ENCODE measurements at regions not wholly inside any gene's neighbourhood (a gene's known extent, or its start where the extent isn't known, plus 50 kb on each side); places are given as distances from the start of the nearest gene placed in this dataset.

- 85 to 94% (median 85%) methylated on average over 1 of the region's 1 CpG for WGBS, 3 donors
- no peak for ATAC-seq
These were observed 208.6 kb upstream of the RGMB start for GRCh38 chr5:98564836-98565235.

GRCh38 chr5:98568336-98568735 is 205.1 kb upstream of the RGMB start:
- WGBS, 3 donors, result 96 to 98% (median 97%) methylated on average over 1 of the region's 1 CpG
- TF ChIP-seq CTCF (IDR thresholded peaks at IDR 0.05), result no peak
- intact Hi-C loops (cut with DNase I), result no loop called here
- Histone ChIP-seq H3K9me3 (no peaks in the 10 kb centered on the region), H3K4me3 (no peak overlapping the region), H3K36me3 (ENCODE audit: insufficient read depth in 1 of 2, low read depth in 1 of 2) (no peaks in the 10 kb centered on the region), H3K27ac (no peak overlapping the region), H3K4me1 (no peaks in the 10 kb centered on the region), H3K27me3 (ENCODE audit: insufficient read depth in 3 of 3, low read length in 2 of 3) (no peaks in the 10 kb centered on the region)
- no peak for DNase-seq
- ATAC-seq, result no peak

More at GRCh38 chr5:98564836-98565235, 208.6 kb upstream of the RGMB start:
- Histone ChIP-seq H3K9me3 (no peaks in the 10 kb centered on the region), H3K27ac (no peak overlapping the region), H3K27me3 (ENCODE audit: insufficient read depth in 3 of 3, low read length in 2 of 3) (no peaks in the 10 kb centered on the region), H3K4me3 (no peak overlapping the region), H3K36me3 (ENCODE audit: insufficient read depth in 1 of 2, low read depth in 1 of 2) (no peaks in the 10 kb centered on the region), H3K4me1 (no peaks in the 10 kb centered on the region)
- no peak for TF ChIP-seq CTCF (IDR thresholded peaks at IDR 0.05)
- no peak for DNase-seq
- intact Hi-C loops (cut with DNase I), result no loop called here

GRCh38 chr5:98569288-98569687 is 204.2 kb upstream of the RGMB start:
- H3K36me3 ChIP-seq (ENCODE audit: insufficient read depth in 1 of 2, low read depth in 1 of 2), result no peaks in the 10 kb centered on the region
- ATAC-seq (no peak), DNase-seq (no peak)
- no peak overlapping the region for H3K27ac ChIP-seq
- no peaks in the 10 kb centered on the region for H3K4me1 ChIP-seq
- no peaks in the 10 kb centered on the region for H3K27me3 ChIP-seq (ENCODE audit: insufficient read depth in 3 of 3, low read length in 2 of 3)
- 90 to 93% (median 93%) methylated on average over 4 of the region's 4 CpGs for WGBS, 3 donors
- H3K9me3 ChIP-seq, result no peaks in the 10 kb centered on the region
- H3K4me3 ChIP-seq, result no peak overlapping the region
- intact Hi-C loops (cut with DNase I), result no loop called here
- no peak for TF ChIP-seq CTCF (IDR thresholded peaks at IDR 0.05)

GRCh38 chr5:98570010-98570409 is 203.5 kb upstream of the RGMB start:
- no peaks in the 10 kb centered on the region for H3K9me3 ChIP-seq
- TF ChIP-seq CTCF (IDR thresholded peaks at IDR 0.05), result no peak
- no peak overlapping the region for H3K27ac ChIP-seq
- H3K4me1 ChIP-seq, result no peaks in the 10 kb centered on the region
- ATAC-seq, result no peak
- no peak for DNase-seq
- intact Hi-C loops (cut with DNase I), result no loop called here
- no peaks in the 10 kb centered on the region for H3K36me3 ChIP-seq (ENCODE audit: insufficient read depth in 1 of 2, low read depth in 1 of 2)
- H3K4me3 ChIP-seq, result no peak overlapping the region
- WGBS, 3 donors, result 50 to 56% (median 52%) methylated on average over 1 of the region's 1 CpG
- H3K27me3 ChIP-seq (ENCODE audit: insufficient read depth in 3 of 3, low read length in 2 of 3), result no peaks in the 10 kb centered on the region

- ATAC-seq, result no peak
- Histone ChIP-seq H3K36me3 (ENCODE audit: insufficient read depth in 1 of 2, low read depth in 1 of 2) (no peaks in the 10 kb centered on the region), H3K27me3 (ENCODE audit: insufficient read depth in 3 of 3, low read length in 2 of 3) (no peaks in the 10 kb centered on the region), H3K27ac (no peak overlapping the region), H3K4me3 (no peak overlapping the region), H3K9me3 (no peaks in the 10 kb centered on the region), H3K4me1 (no peaks in the 10 kb centered on the region)
- intact Hi-C loops (cut with DNase I), result no loop called here
- TF ChIP-seq CTCF (IDR thresholded peaks at IDR 0.05), result no peak
- no peak for DNase-seq
- 16 to 21% (median 18%) methylated on average over 1 of the region's 1 CpG for WGBS, 3 donors
These were observed 202.7 kb upstream of the RGMB start for GRCh38 chr5:98570661-98571191.
